Vagina (tissue), 2 donors: ENCODE measurements at regions not wholly inside any gene's neighbourhood (a gene's known extent, or its start where the extent isn't known, plus 50 kb on each side); places are given as distances from the start of the nearest gene placed in this dataset.

Experiments
- DNase-seq, 2 donors: peaks; one replicate each; pipeline ENCODE4 v3.0.0-alpha.2; 2017; ENCODE audit errors: extremely low spot score in 2 of 2
- H3K27ac ChIP-seq: fragments of 200-600 bp; sonication (generic); one replicate; pipeline ENCODE4 v1.5.1; 2019
- H3K27me3 ChIP-seq: fragments of 200-600 bp; sonication (generic); one replicate; pipeline ENCODE4 v1.5.1; 2019
- H3K36me3 ChIP-seq, 2 donors: fragments of 200-600 bp; sonication (generic); one replicate each; pipeline ENCODE4 v1.5.1; 2017 to 2019
- H3K4me1 ChIP-seq: fragments of 200-600 bp; sonication (generic); one replicate; pipeline ENCODE4 v1.5.1; 2019
- H3K4me3 ChIP-seq, 2 donors: fragments of 200-600 bp; sonication (generic); 1 replicate in 1 of 2; 2 replicates in 1 of 2; pipeline ENCODE4 v1.5.1; 2016 to 2019
- H3K9me3 ChIP-seq: fragments of 200-600 bp; sonication (generic); one replicate; pipeline ENCODE4 v1.5.1; 2019
- POLR2A ChIP-seq, 2 donors: fragments of 450-650 bp; IDR thresholded peaks; one replicate each; pipeline ENCODE4 v1.6.1; 2017; ENCODE audit warnings: antibody characterized with exemption in 2 of 2, mild to moderate bottlenecking in 2 of 2, moderate library complexity in 2 of 2
- POLR2AphosphoS5 ChIP-seq, 2 donors: sonication (generic); formaldehyde crosslinking; IDR thresholded peaks; one replicate each; pipeline ENCODE4 v1.9.0; 2017; ENCODE audit warnings: antibody characterized with exemption in 2 of 2, mild to moderate bottlenecking in 2 of 2, low read depth in 1 of 2; ENCODE audit not compliant: insufficient read depth in 1 of 2
- intact Hi-C: fragments of 100-400 bp; cut with DNase I; formaldehyde crosslinking; loops from one replicate; pipeline ENCODE4 v1.15.1; 2023
- TF ChIP-seq, protein P1 (sequence below), 3 experiments: fragments of 450-650 bp in 2 of 3; fragments of 200-600 bp in 1 of 3; sonication (generic) in 1 of 3; IDR thresholded peaks; one replicate each; pipeline ENCODE4 v1.5.1; 2017 to 2019; ENCODE audit warnings: antibody characterized with exemption in 3 of 3, mild to moderate bottlenecking in 2 of 3, moderate library complexity in 2 of 3

DNA sequence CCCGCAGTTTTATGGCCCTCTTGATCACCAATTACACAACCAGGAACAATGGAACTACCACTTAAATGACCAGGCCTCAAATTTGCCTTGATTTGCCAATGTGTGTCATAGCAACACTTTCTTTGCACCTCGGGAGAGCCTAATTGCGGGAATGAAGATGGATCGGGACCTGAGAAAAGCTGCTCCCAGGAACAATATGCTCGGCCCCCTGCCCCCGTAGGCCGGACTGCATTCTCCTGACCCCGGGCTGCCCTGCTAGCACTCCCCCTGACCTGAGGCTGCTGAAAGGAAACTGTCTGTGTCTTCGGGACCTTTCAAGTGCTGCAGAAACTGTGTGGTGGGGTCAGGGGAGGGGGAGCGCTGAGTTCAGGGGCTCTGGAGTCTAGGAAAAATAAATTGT is 294.3 kb upstream of the IRX1 start:
- no peaks in the 10 kb centered on the region for H3K9me3 ChIP-seq
- intact Hi-C loops = no loop called here
- DNase-seq = peak in 1 of 2 donors; percentile 44
- H3K36me3 ChIP-seq = no peaks in the 10 kb centered on the region
- H3K4me3 ChIP-seq = no peak overlapping the region
- H3K4me1 ChIP-seq = no peaks in the 10 kb centered on the region
- H3K27me3 ChIP-seq = no peaks in the 10 kb centered on the region
- H3K27ac ChIP-seq = no peak overlapping the region
- TF ChIP-seq POLR2AphosphoS5 (IDR thresholded peaks at IDR 0.05; ENCODE audit: insufficient read depth in 1 of 2, low read depth in 1 of 2) (no peak), POLR2A (IDR thresholded peaks at IDR 0.05) (no peak)
- TF ChIP-seq, protein P1, sequence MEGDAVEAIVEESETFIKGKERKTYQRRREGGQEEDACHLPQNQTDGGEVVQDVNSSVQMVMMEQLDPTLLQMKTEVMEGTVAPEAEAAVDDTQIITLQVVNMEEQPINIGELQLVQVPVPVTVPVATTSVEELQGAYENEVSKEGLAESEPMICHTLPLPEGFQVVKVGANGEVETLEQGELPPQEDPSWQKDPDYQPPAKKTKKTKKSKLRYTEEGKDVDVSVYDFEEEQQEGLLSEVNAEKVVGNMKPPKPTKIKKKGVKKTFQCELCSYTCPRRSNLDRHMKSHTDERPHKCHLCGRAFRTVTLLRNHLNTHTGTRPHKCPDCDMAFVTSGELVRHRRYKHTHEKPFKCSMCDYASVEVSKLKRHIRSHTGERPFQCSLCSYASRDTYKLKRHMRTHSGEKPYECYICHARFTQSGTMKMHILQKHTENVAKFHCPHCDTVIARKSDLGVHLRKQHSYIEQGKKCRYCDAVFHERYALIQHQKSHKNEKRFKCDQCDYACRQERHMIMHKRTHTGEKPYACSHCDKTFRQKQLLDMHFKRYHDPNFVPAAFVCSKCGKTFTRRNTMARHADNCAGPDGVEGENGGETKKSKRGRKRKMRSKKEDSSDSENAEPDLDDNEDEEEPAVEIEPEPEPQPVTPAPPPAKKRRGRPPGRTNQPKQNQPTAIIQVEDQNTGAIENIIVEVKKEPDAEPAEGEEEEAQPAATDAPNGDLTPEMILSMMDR (IDR thresholded peaks at IDR 0.05) = no peak

DNA sequence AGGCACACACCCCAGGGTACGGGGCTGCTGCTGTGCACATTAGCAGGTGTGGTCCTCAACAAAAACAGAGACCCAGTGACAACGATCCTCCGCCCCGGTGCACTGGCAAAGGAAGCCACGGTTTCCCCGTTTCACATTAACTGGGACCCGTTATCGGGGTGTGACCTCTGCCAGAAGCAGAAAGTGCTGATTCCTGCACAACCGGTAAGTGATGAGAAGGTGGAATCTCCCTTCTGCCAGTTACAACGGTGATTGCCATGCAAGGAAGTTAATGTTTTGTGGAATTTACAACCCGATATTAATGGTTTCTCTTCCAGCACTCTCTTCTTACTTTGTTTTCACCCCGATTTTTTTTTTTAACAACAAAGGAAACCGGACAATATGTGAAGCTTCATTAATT is 294.9 kb upstream of the IRX1 start:
- TF ChIP-seq POLR2AphosphoS5 (IDR thresholded peaks at IDR 0.05; ENCODE audit: insufficient read depth in 1 of 2, low read depth in 1 of 2) = no peak
- TF ChIP-seq, protein P1 (IDR thresholded peaks at IDR 0.05) = no peak
- TF ChIP-seq POLR2A (IDR thresholded peaks at IDR 0.05) = no peak
- H3K9me3 ChIP-seq = no peaks in the 10 kb centered on the region
- intact Hi-C loops = no loop called here
- no peaks in the 10 kb centered on the region for H3K4me1 ChIP-seq
- no peak overlapping the region for H3K27ac ChIP-seq
- peak in 1 of 2 donors; percentile 10 for DNase-seq
- H3K4me3 ChIP-seq = no peak overlapping the region
- no peaks in the 10 kb centered on the region for H3K36me3 ChIP-seq
- no peaks in the 10 kb centered on the region for H3K27me3 ChIP-seq

DNA sequence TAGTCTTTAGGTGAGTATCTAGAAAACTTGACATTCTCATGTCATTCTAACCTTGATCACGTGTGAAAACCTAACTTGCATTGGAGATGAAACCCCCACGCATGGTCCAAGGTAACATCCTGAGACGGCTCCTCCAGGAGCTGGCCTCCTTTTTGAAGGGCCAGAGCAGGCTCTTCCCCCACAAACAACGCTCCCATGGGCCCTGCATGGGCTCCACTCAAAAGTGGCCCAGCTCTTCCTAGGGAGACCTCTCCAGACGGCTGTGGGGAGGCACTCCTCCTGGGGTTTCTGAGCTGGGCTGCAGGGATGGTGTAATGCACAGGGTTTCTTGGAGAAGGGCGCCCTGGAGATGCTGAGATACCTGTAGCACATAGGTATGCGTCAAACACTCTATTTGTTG is 296.2 kb upstream of the IRX1 start:
- no peak for TF ChIP-seq POLR2A (IDR thresholded peaks at IDR 0.05)
- Histone ChIP-seq H3K9me3 (no peaks in the 10 kb centered on the region), H3K27me3 (no peaks in the 10 kb centered on the region), H3K36me3 (no peaks in the 10 kb centered on the region), H3K4me1 (no peaks in the 10 kb centered on the region), H3K4me3 (no peak overlapping the region), H3K27ac (no peak overlapping the region)
- intact Hi-C loops = no loop called here
- peak in 1 of 2 donors; percentile 58 for DNase-seq

DNA sequence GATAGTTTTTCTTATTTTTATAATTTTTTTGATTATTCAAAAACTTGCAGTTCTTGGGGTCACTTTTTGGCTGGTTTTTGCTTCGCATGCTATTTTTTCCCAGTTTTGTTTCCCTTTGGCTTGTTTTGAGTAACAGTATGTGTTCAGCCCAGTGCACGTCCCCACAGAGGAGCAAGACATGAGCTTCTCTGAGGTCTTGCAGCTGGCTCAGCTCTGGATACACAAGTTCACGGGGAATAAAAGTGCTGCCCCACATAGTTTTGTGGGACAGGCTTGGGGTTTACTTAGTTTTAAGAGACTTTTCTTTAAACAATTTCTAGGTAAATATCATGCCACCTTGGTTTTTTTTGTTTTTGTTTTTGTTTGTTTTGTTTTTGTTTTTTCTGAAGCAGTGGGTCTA is 297.8 kb upstream of the IRX1 start:
- Histone ChIP-seq H3K27me3 (no peaks in the 10 kb centered on the region), H3K36me3 (no peaks in the 10 kb centered on the region), H3K27ac (no peak overlapping the region), H3K9me3 (no peaks in the 10 kb centered on the region), H3K4me1 (no peaks in the 10 kb centered on the region), H3K4me3 (no peak overlapping the region)
- no peak for TF ChIP-seq POLR2A (IDR thresholded peaks at IDR 0.05)
- TF ChIP-seq POLR2AphosphoS5 (IDR thresholded peaks at IDR 0.05; ENCODE audit: insufficient read depth in 1 of 2, low read depth in 1 of 2) = no peak
- TF ChIP-seq, protein P1 (IDR thresholded peaks at IDR 0.05) = no peak
- intact Hi-C loops = no loop called here
- DNase-seq = no peak

DNA sequence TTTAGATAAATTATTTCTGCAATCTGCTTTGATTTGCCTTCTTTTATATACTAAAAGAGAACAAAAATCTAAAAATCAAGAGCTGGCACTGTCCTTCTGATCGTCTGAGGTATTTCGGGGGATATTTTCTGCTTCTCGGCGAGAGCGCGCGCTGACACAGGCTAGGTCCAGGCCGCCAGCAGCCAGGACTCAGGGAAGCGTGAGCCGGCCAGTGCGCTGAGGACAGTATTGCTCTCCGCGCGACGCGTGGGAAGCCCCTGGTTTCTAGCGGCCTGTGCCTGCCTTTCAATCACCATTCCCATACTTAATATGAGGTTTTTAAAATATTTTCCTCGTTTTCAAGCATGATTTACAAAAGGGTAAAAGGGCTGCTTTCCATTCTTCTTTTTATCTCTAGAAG is 307.3 kb upstream of the IRX1 start:
- no peaks in the 10 kb centered on the region for H3K36me3 ChIP-seq
- H3K27ac ChIP-seq = no peak overlapping the region
- no peaks in the 10 kb centered on the region for H3K27me3 ChIP-seq
- no peak overlapping the region for H3K4me3 ChIP-seq
- intact Hi-C loops = no loop called here
- H3K4me1 ChIP-seq = no peaks in the 10 kb centered on the region
- TF ChIP-seq POLR2A (IDR thresholded peaks at IDR 0.05) = no peak
- TF ChIP-seq, protein P1 (IDR thresholded peaks at IDR 0.05) = no peak
- no peak for TF ChIP-seq POLR2AphosphoS5 (IDR thresholded peaks at IDR 0.05; ENCODE audit: insufficient read depth in 1 of 2, low read depth in 1 of 2)
- DNase-seq = no peak
- H3K9me3 ChIP-seq = no peaks in the 10 kb centered on the region

DNA sequence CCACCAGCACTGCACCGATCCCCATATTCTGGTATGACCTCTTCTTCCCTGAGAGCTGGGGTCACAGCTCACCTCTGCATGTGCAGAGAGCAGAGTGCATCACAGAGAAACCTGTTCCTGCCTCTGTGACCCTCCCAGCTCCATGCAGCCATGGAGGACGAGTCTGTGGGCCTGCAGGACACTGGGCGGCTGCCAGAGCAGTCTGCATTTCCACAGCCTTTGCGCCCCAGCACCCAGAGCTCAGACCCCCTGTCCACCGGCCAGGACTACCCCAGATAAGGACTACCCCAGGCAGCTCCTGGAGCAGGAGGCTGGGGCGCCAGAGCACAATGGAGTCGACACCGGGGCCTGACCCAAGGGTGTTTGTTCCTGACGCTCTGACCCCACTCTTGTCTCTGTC is 308.1 kb upstream of the IRX1 start:
- H3K9me3 ChIP-seq = no peaks in the 10 kb centered on the region
- TF ChIP-seq POLR2A (IDR thresholded peaks at IDR 0.05) (no peak), POLR2AphosphoS5 (IDR thresholded peaks at IDR 0.05; ENCODE audit: insufficient read depth in 1 of 2, low read depth in 1 of 2) (no peak)
- TF ChIP-seq, protein P1 (IDR thresholded peaks at IDR 0.05) = no peak
- intact Hi-C loops = no loop called here
- no peak overlapping the region for H3K27ac ChIP-seq
- DNase-seq = no peak
- no peaks in the 10 kb centered on the region for H3K36me3 ChIP-seq
- no peaks in the 10 kb centered on the region for H3K4me1 ChIP-seq
- no peak overlapping the region for H3K4me3 ChIP-seq
- no peaks in the 10 kb centered on the region for H3K27me3 ChIP-seq
